Breast epithelium (tissue), 3 donors: ENCODE measurements at regions not wholly inside any gene's neighbourhood (a gene's known extent, or its start where the extent isn't known, plus 50 kb on each side); places are given as distances from the start of the nearest gene placed in this dataset.

Experiments
- POLR2A ChIP-seq: fragments of 450-650 bp; IDR thresholded peaks from one replicate; pipeline ENCODE4 v1.6.1; 2016; ENCODE audit warnings: antibody characterized with exemption, mild to moderate bottlenecking, moderate library complexity
- POLR2AphosphoS5 ChIP-seq, 3 donors: sonication (generic); formaldehyde crosslinking; IDR thresholded peaks; one replicate each; pipeline ENCODE4 v1.6.1; 2017; ENCODE audit warnings: antibody characterized with exemption in 3 of 3
- TF ChIP-seq, protein P1 (sequence below), 3 donors: fragments of 450-650 bp; IDR thresholded peaks; one replicate each; pipeline ENCODE4 v1.5.1; 2016 to 2017; ENCODE audit warnings: antibody characterized with exemption in 3 of 3, mild to moderate bottlenecking in 3 of 3, moderate library complexity in 3 of 3

- TF ChIP-seq, protein P1, sequence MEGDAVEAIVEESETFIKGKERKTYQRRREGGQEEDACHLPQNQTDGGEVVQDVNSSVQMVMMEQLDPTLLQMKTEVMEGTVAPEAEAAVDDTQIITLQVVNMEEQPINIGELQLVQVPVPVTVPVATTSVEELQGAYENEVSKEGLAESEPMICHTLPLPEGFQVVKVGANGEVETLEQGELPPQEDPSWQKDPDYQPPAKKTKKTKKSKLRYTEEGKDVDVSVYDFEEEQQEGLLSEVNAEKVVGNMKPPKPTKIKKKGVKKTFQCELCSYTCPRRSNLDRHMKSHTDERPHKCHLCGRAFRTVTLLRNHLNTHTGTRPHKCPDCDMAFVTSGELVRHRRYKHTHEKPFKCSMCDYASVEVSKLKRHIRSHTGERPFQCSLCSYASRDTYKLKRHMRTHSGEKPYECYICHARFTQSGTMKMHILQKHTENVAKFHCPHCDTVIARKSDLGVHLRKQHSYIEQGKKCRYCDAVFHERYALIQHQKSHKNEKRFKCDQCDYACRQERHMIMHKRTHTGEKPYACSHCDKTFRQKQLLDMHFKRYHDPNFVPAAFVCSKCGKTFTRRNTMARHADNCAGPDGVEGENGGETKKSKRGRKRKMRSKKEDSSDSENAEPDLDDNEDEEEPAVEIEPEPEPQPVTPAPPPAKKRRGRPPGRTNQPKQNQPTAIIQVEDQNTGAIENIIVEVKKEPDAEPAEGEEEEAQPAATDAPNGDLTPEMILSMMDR (IDR thresholded peaks at IDR 0.05): no peak
- no peak for TF ChIP-seq POLR2AphosphoS5 (IDR thresholded peaks at IDR 0.05)
- no peak for TF ChIP-seq POLR2A
Observed at GRCh38 chr6:160912411-160912810, 79.2 kb upstream of the MAP3K4 start.
